OCI-LY7 (cell line): ENCODE measurements at regions not wholly inside any gene's neighbourhood (a gene's known extent, or its start where the extent isn't known, plus 50 kb on each side); places are given as distances from the start of the nearest gene placed in this dataset.
"Not testable (repeated sequence)": the region's sequence is repeated elsewhere in the genome, so short reads cannot be mapped to it uniquely, and the experiment has no call there.

Experiments used
- BruUV-seq: library from RNA; stranded (reverse); fragments of 400-500 nt; replicated peaks from 2 replicates; lab custom pipeline; 2021; lab: Mats Ljungman, UMichigan
- CTCF ChIA-PET: fragments of 300-600 bp; sonication (Branson Sonifier 250); formaldehyde crosslinking; loops from one replicate; lab custom pipeline; 2022; ENCODE audit warnings: antibody characterized with exemption; ENCODE audit not compliant: unreplicated experiment; lab: Charles Lee
- POLR2A ChIA-PET: fragments of 300-600 bp; sonication (Branson Sonifier 250); formaldehyde crosslinking; loops from one replicate; lab custom pipeline; 2022; ENCODE audit warnings: antibody characterized with exemption; lab: Charles Lee
- DNase-seq: peaks from one replicate; pipeline ENCODE4 v3.0.0-alpha.2; 2015; ENCODE audit warnings: low spot score
- H2AFZ ChIP-seq: fragments of 200-600 bp; sonication (generic), shearing (Covaris generic); 2 replicates; pipeline ENCODE4 v1.6.1; 2014; ENCODE audit warnings: mild to moderate bottlenecking, antibody characterized with exemption, low read length, moderate library complexity
- H3K27ac ChIP-seq: fragments of 200-600 bp; sonication (generic); 2 replicates; pipeline ENCODE4 v1.5.1; 2014; ENCODE audit warnings: mixed run types, low read depth, mild to moderate bottlenecking, moderate library complexity, low read length, inconsistent platforms; ENCODE audit not compliant: poor library complexity, severe bottlenecking
- H3K36me3 ChIP-seq: fragments of 200-600 bp; sonication (generic); 2 replicates; pipeline ENCODE4 v1.6.1; 2014; ENCODE audit warnings: mild to moderate bottlenecking, antibody characterized with exemption, low read length, moderate library complexity, mixed read lengths; ENCODE audit not compliant: insufficient read depth
- H3K4me1 ChIP-seq: fragments of 200-600 bp; sonication (generic); 2 replicates; pipeline ENCODE4 v1.5.1; 2014; ENCODE audit warnings: mild to moderate bottlenecking, low read length; ENCODE audit not compliant: insufficient read depth, poor library complexity, severe bottlenecking
- H3K4me2 ChIP-seq: fragments of 200-600 bp; sonication (generic); 2 replicates; pipeline ENCODE4 v1.6.1; 2014; ENCODE audit warnings: mild to moderate bottlenecking, low read length
- H3K4me3 ChIP-seq: fragments of 200-600 bp; sonication (generic); 2 replicates; pipeline ENCODE4 v1.5.1; 2014; ENCODE audit warnings: mild to moderate bottlenecking, low read depth, low read length; ENCODE audit not compliant: poor library complexity, severe bottlenecking
- H3K79me2 ChIP-seq: fragments of 200-600 bp; sonication (generic); 2 replicates; pipeline ENCODE4 v1.6.1; 2016; ENCODE audit warnings: low read depth, mild to moderate bottlenecking, low read length, moderate library complexity, mixed read lengths; ENCODE audit not compliant: insufficient read depth
- H3K9me2 ChIP-seq: fragments of 200-600 bp; sonication (generic); 2 replicates; pipeline ENCODE4 v1.6.1; 2016; ENCODE audit warnings: mild to moderate bottlenecking, low read length, mixed read lengths; ENCODE audit not compliant: insufficient read depth
- H3K9me3 ChIP-seq: fragments of 200-600 bp; sonication (generic); 2 replicates; pipeline ENCODE4 v1.6.1; 2014; ENCODE audit warnings: mild to moderate bottlenecking, mixed run types, low read length, mixed read lengths
- H4K20me1 ChIP-seq: fragments of 200-600 bp; sonication (generic); 2 replicates; pipeline ENCODE4 v1.6.1; 2014; ENCODE audit warnings: mild to moderate bottlenecking, antibody characterized with exemption, low read length, moderate library complexity, mixed read lengths; ENCODE audit not compliant: insufficient read depth
- CTCF ChIP-seq: fragments of 200-600 bp; sonication (generic); conservative IDR thresholded peaks from 2 replicates; pipeline ENCODE4 v1.5.1; 2014; ENCODE audit warnings: mild to moderate bottlenecking, antibody characterized with exemption, low read length, moderate library complexity, mixed read lengths
- EZH2phosphoT487 ChIP-seq: fragments of 200-600 bp; sonication (generic); IDR thresholded peaks from 2 replicates; pipeline ENCODE4 v1.6.1; 2018; ENCODE audit warnings: low read depth, borderline replicate concordance, mild to moderate bottlenecking, mixed run types, antibody characterized with exemption, low read length, moderate library complexity, mixed read lengths
- intact Hi-C: fragments of 100-400 bp; cut with micrococcal nuclease; formaldehyde crosslinking; loops from one replicate; pipeline ENCODE4 v1.10.0; 2022; ENCODE audit not compliant: unreplicated experiment

- CTCF ChIA-PET: no interaction called here
- BruUV-seq: no TSS peak
- no peaks in the 10 kb centered on the region for H3K9me2 ChIP-seq
Measured at GRCh38 chr4:14410516-14410915, 591.8 kb upstream of the CPEB2 start.

GRCh38 chr4:14415146-14415545 is 587.1 kb upstream of the CPEB2 start:
- Histone ChIP-seq H3K27ac (no peak overlapping the region), H3K9me3 (no peaks in the 10 kb centered on the region), H3K36me3 (no peaks in the 10 kb centered on the region), H4K20me1 (no peaks in the 10 kb centered on the region), H3K4me2 (no peak overlapping the region), H3K79me2 (no peaks in the 10 kb centered on the region), H3K4me3 (no peak overlapping the region), H3K4me1 (no peaks in the 10 kb centered on the region), H2AFZ (no peak overlapping the region), H3K9me2 (no peaks in the 10 kb centered on the region)
- intact Hi-C loops: no loop called here
- POLR2A ChIA-PET: no interaction called here
- CTCF ChIA-PET: no interaction called here
- no peak for DNase-seq
- BruUV-seq: no TSS peak
- TF ChIP-seq EZH2phosphoT487 (no peak), CTCF (no peak)

More at GRCh38 chr4:14410516-14410915, 591.8 kb upstream of the CPEB2 start:
- POLR2A ChIA-PET: no interaction called here
- H3K9me3 ChIP-seq: no peaks in the 10 kb centered on the region
- H3K4me1 ChIP-seq: no peaks in the 10 kb centered on the region
- H3K27ac ChIP-seq: no peak overlapping the region
- no peak overlapping the region for H3K4me3 ChIP-seq
- intact Hi-C loops: no loop called here
- no peak overlapping the region for H3K4me2 ChIP-seq
- H3K79me2 ChIP-seq: no peaks in the 10 kb centered on the region
- no peaks in the 10 kb centered on the region for H4K20me1 ChIP-seq
- H3K36me3 ChIP-seq: no peaks in the 10 kb centered on the region
- no peak for TF ChIP-seq CTCF
- TF ChIP-seq EZH2phosphoT487: no peak
- no peak overlapping the region for H2AFZ ChIP-seq
- DNase-seq: no peak

DNA sequence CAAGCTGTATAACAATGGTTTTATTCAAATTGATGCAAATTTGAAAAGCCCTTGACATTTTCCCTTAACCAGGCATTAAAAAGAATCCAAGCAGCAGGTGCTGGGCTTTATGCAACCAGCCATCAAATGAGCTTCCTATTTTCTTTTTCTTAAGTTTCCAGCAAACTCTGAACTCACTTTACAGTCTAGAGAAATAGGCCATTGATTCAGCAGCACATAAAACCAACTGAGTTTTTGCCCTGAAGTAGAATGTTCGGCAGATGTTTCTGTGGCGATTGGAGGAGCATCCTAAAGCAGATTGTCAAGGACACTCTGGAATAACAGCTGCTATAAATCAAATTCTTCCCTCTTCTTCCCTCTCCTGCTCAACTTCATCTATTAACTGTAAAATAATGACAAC is 582.8 kb upstream of the CPEB2 start:
- H3K9me2 ChIP-seq: no peaks in the 10 kb centered on the region
- H3K36me3 ChIP-seq: no peaks in the 10 kb centered on the region
- CTCF ChIA-PET: no interaction called here
- no peaks in the 10 kb centered on the region for H3K4me1 ChIP-seq
- no peak for TF ChIP-seq CTCF
- TF ChIP-seq EZH2phosphoT487: no peak
- BruUV-seq: no TSS peak
- H3K4me2 ChIP-seq: no peak overlapping the region
- no peaks in the 10 kb centered on the region for H3K79me2 ChIP-seq
- intact Hi-C loops: no loop called here
- H3K9me3 ChIP-seq: no peaks in the 10 kb centered on the region
- H4K20me1 ChIP-seq: no peaks in the 10 kb centered on the region
- H3K4me3 ChIP-seq: no peak overlapping the region
- no peak for DNase-seq
- H3K27ac ChIP-seq: no peak overlapping the region
- H2AFZ ChIP-seq: no peak overlapping the region
- POLR2A ChIA-PET: no interaction called here

DNA sequence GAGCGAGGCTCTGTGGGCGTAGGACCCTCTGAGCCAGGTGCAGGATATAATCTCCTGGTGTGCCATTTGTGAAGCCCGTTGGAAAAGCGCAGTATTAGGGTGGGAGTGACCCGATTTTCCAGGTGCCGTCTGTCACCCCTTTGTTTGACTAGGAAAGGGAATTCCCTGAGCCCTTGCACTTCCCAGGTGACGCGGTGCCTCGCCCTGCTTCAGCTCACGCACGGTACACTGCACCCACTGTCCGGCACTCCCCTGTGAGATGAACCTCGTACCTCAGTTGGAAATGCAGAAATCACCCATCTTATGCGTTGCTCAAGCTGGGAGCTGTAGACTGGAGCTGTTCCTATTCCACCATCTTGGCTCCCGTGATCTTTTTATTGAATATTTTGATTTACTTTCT is 576.0 kb upstream of the CPEB2 start:
- H3K4me3 ChIP-seq, H3K4me2 ChIP-seq, BruUV-seq, H3K79me2 ChIP-seq, H3K4me1 ChIP-seq, H3K9me2 ChIP-seq, H3K9me3 ChIP-seq, H3K36me3 ChIP-seq, POLR2A ChIA-PET, H3K27ac ChIP-seq, intact Hi-C loops, CTCF ChIA-PET, DNase-seq, H2AFZ ChIP-seq, H4K20me1 ChIP-seq: not testable (repeated sequence)
